Activated T-cell treated with anti-CD3 and anti-CD28 coated beads, Interleukin-2, amount 50 U/mL, for 4 hours (primary cell): ENCODE measurements at regions not wholly inside any gene's neighbourhood (a gene's known extent, or its start where the extent isn't known, plus 50 kb on each side); places are given as distances from the start of the nearest gene placed in this dataset.

Experiments used
- ATAC-seq, 2 donors: fragments of 200-7000 bp; cut with Tn5 transposase; one replicate each; pipeline ENCODE4 v1.10.0; 2021
- DNase-seq: peaks from one replicate; pipeline ENCODE4 v3.0.0-alpha.2; 2020
- H3K27me3 Mint-ChIP-seq: one replicate; pipeline ENCODE4 v1.8.0; 2021; ENCODE audit warnings: low read depth, mixed read lengths
- H3K36me3 Mint-ChIP-seq: one replicate; pipeline ENCODE4 v1.8.0; 2022; ENCODE audit warnings: mixed read lengths; ENCODE audit not compliant: insufficient read depth
- H3K4me1 Mint-ChIP-seq: one replicate; pipeline ENCODE4 v1.8.0; 2021; ENCODE audit warnings: low read depth, mixed read lengths
- H3K4me3 Mint-ChIP-seq: one replicate; pipeline ENCODE4 v1.8.0; 2021; ENCODE audit warnings: mild to moderate bottlenecking, moderate library complexity, mixed read lengths
- H3K9me3 Mint-ChIP-seq: one replicate; pipeline ENCODE4 v1.8.0; 2021; ENCODE audit warnings: mixed read lengths

DNA sequence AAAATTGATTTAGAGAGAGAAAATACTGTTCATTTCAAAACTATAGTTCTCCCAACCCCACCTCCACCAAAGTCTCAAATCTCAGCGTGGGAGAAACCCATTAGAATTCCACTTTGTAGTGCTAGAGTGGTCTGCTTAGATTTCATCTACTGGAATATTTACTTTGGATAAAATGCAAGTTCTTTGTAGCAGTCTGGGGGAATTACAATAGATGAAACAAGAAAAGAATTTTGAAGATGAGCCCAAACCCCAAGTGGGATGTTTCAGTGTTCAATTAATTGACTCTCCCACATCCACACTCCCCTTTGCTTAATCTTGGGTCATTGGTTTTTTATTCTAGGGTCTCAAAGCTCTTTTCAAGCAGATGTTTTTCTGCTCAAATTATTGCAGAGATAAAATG lies 97.8 kb downstream of the RPL22L1 start:
- DNase-seq (no peak), ATAC-seq (no peak)
- no peaks in the 10 kb centered on the region for H3K4me1 Mint-ChIP-seq
- H3K27me3 Mint-ChIP-seq = peaks cover under 1% of the 10 kb centered on the region
- no peaks in the 10 kb centered on the region for H3K9me3 Mint-ChIP-seq
- H3K4me3 Mint-ChIP-seq = no peak overlapping the region
- H3K36me3 Mint-ChIP-seq = no peaks in the 10 kb centered on the region

DNA sequence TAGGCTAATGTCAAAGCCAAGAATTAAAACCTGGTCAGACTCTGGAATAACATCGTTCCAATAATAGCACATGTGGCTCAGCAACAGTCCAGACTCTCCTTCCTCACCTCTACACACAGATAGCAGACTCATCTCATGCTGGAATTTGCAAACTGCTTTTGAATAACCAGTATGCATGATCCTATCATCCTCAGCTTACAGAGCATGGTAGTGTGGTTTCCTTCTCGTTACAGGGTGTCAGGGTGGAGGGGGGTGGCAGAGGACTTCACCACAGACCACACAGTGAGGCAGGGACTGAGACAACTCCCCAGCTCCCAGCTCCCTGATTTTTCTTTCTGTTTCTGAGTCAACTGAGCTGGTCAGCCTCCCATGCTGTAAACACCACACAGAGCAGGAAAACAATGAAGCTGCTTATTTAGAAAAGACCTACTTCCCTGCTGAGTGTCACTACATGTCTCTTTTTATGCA lies 101.6 kb downstream of the RPL22L1 start:
- no peaks in the 10 kb centered on the region for H3K4me1 Mint-ChIP-seq
- H3K36me3 Mint-ChIP-seq = no peaks in the 10 kb centered on the region
- H3K9me3 Mint-ChIP-seq = no peaks in the 10 kb centered on the region
- peaks cover 7% of the 10 kb centered on the region for H3K27me3 Mint-ChIP-seq
- no peak overlapping the region for H3K4me3 Mint-ChIP-seq
- no peak for DNase-seq
- no peak for ATAC-seq

DNA sequence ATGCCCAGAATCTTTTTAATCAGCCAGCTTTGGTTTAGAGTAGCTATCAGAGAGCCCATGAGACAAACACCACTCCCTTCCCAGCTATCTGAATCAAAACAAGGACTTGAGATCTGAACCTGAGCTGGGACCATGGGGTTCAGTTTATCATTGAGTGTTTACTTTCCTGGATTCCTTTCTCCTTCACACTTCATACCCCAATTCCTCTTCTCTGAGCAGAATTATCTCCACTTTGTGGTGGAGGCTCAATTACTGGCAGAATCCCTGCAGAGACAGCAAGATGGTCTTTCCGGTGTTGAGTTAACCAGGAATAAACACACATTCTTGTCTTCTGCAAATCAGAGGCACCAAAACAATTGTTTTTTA lies 102.4 kb downstream of the RPL22L1 start:
- no peaks in the 10 kb centered on the region for H3K9me3 Mint-ChIP-seq
- no peaks in the 10 kb centered on the region for H3K36me3 Mint-ChIP-seq
- H3K4me1 Mint-ChIP-seq = no peaks in the 10 kb centered on the region
- no peak for ATAC-seq
- no peak for DNase-seq
- no peak overlapping the region for H3K4me3 Mint-ChIP-seq
- peaks cover 7% of the 10 kb centered on the region for H3K27me3 Mint-ChIP-seq

DNA sequence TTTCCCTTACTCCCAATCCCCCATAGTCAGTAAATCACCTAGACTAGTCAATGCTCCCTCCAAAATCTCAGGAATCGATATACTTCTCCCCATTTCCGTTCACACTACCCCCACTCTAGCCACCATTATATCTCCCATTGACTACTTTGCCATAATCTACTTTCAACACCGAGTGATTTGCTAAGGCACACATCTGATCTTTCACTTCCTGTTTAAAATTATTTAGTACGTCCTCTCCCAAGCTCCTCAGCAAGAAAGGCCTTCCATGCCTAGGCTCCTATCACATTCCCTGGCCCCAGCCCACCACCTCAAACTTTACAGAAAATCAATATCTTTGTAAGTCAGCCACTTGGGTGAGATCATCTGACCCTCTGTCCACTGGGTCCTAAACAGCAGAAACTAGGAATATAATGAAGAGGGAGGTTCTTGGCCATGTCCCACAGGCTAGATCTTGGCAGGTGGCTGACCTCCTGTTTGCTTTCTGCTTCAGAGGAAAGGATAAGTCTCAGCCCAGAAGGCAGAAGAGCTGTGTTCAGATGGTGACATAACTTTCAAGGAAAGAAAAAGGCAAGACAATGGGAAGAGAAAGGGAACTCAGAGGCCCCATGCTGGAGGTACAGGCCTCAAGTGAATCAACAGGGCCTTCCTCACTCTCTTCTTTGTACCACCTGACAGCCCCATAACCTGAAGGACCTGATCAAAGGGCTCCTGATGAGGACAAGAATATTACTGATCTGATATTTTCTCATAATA lies 103.0 kb downstream of the RPL22L1 start:
- no peak overlapping the region for H3K4me3 Mint-ChIP-seq
- DNase-seq (no peak), ATAC-seq (no peak)
- no peaks in the 10 kb centered on the region for H3K36me3 Mint-ChIP-seq
- H3K9me3 Mint-ChIP-seq = no peaks in the 10 kb centered on the region
- H3K27me3 Mint-ChIP-seq = peaks cover 7% of the 10 kb centered on the region
- no peaks in the 10 kb centered on the region for H3K4me1 Mint-ChIP-seq

DNA sequence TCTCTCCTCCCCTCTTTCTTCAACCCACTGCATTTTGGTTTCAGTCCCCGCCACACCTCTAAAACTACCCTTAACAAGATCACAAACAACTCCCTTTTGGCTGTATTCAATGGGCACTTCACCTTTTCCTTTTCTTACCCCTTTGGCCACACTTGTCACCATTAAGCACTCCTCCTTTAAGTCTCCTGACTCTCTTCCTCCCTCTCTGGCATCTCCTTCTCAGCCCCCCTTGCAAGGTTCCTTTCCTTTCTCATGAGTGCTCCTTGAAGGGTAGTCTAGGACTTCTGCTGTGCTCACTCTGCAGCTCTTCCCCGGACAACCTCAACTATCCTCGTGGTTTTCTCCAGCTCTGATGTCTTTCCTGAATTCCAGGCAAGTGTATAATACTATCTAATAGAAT lies 103.7 kb downstream of the RPL22L1 start:
- Mint-ChIP-seq H3K27me3 (peaks cover 7% of the 10 kb centered on the region), H3K36me3 (no peaks in the 10 kb centered on the region), H3K4me1 (no peaks in the 10 kb centered on the region), H3K9me3 (no peaks in the 10 kb centered on the region), H3K4me3 (no peak overlapping the region)
- ATAC-seq = no peak
- DNase-seq = no peak

DNA sequence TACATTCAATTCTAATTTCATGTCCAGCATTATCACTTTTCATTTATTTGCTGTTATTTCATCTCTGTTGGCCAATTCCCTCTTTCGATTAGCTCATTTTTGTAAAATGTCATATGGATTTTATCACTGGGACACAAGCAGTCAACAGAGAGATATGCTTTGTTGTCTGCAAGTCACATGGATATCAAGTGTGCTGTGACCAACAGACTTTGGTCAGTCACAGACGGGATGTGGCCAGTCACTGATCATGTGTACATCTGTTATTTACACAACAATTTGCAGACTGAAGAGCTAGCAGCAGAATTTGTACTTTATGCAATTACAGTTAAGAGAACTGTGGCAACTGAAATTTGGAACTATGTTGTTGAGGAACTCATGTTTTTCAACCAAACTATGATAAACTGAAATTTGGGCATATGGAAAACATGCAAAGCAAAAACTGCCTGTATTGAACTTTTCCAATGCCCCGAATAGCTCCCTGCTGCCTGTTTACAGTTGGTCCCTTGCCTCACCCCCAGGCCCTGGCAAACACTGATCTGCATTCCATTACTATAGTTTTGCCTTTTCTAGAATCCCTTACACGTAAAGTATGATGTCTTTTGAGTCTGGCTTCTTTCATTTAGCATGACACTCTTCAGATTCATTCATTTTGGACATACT lies 104.4 kb downstream of the RPL22L1 start:
- H3K4me1 Mint-ChIP-seq = no peaks in the 10 kb centered on the region
- DNase-seq (no peak), ATAC-seq (no peak)
- H3K36me3 Mint-ChIP-seq = no peaks in the 10 kb centered on the region
- H3K9me3 Mint-ChIP-seq = no peaks in the 10 kb centered on the region
- H3K4me3 Mint-ChIP-seq = no peak overlapping the region
- H3K27me3 Mint-ChIP-seq = peaks cover 7% of the 10 kb centered on the region

DNA sequence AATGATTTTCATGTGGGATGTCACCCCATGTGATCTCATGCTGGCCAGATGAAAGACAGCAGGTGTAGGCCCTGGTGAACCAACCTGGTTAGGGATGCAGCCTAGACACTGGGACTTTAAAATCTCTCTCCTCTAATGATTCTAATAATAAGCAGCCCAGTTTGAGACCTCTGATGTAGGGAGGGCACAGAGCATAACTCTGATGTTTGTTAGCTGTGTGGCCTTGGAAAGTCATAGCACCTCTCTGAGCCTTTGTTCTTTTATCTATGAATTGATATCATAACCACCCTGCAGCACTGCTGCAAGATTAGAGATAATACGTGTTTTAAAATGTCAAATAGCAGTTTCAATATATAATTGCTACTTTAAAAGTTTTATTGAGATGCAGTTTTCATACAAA lies 106.0 kb downstream of the RPL22L1 start:
- no peaks in the 10 kb centered on the region for H3K4me1 Mint-ChIP-seq
- ATAC-seq (no peak), DNase-seq (no peak)
- no peaks in the 10 kb centered on the region for H3K9me3 Mint-ChIP-seq
- no peak overlapping the region for H3K4me3 Mint-ChIP-seq
- H3K36me3 Mint-ChIP-seq = no peaks in the 10 kb centered on the region
- H3K27me3 Mint-ChIP-seq = peaks cover 7% of the 10 kb centered on the region

DNA sequence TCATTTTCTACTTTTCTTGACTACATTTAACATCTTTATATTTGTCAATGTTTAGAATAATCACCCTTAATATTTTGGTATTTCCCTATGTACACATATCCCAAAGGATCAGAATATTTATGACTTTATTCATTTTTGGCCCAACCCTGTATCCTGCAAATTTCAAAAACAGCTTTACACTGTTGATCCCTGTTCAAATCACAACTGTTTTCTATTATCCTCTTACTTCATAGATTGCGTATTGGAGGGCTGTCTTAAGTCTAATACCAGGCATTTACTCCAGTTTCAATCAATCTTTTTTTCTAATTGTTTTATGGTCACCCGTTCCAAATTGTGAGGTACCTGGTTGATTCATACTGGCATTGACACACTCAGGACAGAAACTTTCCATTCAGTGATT lies 107.9 kb downstream of the RPL22L1 start:
- ATAC-seq = no peak

DNA sequence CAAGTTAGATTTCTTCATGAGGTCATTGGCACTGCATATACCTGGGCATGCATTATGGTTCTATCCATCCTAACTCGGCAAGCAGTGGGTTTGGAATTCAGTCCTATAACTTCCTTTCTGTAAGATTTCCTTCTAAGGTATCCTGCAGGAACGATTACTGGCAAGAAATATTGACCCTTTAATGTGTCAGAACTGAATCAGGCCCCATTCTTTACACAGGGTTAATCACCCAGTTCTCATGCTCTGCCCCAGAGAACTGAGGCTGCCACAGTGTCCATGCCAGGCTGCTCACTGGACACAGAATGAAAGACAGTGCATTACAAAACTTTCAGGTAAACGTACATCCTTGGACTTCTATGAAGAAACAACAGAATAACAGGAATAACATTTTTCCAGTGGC lies 108.9 kb downstream of the RPL22L1 start:
- Mint-ChIP-seq H3K36me3 (no peaks in the 10 kb centered on the region), H3K4me3 (no peak overlapping the region), H3K27me3 (peaks cover 4% of the 10 kb centered on the region), H3K9me3 (no peaks in the 10 kb centered on the region), H3K4me1 (no peaks in the 10 kb centered on the region)
- DNase-seq (no peak), ATAC-seq (no peak)

More for the DNA sequence above, 107.9 kb downstream of the RPL22L1 start:
- DNase-seq = no peak
- H3K4me3 Mint-ChIP-seq = no peak overlapping the region
- no peaks in the 10 kb centered on the region for H3K36me3 Mint-ChIP-seq
- H3K4me1 Mint-ChIP-seq = no peaks in the 10 kb centered on the region
- peaks cover 7% of the 10 kb centered on the region for H3K27me3 Mint-ChIP-seq
- H3K9me3 Mint-ChIP-seq = no peaks in the 10 kb centered on the region

DNA sequence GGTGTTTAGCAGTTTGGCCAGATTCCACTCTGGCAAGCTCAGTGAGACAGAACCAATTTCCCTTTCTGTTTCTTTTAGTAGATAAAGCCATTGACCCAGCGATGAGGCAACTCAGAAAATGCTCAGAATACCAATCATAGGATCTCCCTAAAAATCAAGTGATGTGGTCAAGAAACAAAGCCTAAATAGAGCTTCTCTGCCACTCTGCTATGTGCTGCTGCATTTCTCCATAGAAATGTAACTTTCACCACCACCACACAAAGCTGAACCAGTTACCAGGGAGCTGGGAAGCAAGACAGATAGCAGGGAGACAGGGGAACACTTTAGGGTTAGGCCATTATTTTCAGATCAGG lies 109.8 kb downstream of the RPL22L1 start:
- no peak for ATAC-seq
- Mint-ChIP-seq H3K4me3 (no peak overlapping the region), H3K9me3 (no peaks in the 10 kb centered on the region), H3K36me3 (no peaks in the 10 kb centered on the region), H3K4me1 (no peaks in the 10 kb centered on the region), H3K27me3 (peaks cover 3% of the 10 kb centered on the region)
- DNase-seq = no peak

DNA sequence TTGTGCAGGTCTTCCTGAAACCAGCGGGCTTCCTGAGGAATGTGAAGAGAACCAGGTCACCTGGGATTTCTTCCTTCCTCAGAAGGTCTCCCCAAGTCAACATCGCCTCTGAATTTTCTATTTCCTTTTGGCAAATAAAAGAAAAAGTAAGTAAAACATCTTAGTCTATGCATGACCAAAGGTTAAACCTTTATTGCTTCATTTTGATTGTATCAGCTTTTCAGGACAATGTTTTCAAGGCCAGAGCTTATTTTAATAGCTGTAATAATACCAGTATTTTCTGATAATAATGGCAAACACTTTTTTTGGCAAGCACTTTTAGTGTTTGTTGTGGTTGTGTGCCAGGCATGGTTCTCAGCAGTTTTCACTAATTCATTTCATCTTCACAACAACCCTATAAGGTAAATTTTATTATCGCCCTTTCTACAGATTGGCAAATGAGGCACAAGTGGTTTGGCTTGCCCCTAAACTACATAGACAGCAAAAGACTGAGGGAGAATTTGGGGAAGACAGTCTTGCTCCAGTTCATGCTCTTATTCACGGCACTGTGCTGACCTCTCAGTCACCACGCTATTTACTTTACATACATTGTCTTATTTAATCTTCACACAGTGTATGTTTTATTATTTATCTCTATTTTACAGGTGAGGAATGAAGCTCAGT lies 110.4 kb downstream of the RPL22L1 start:
- H3K4me1 Mint-ChIP-seq = no peaks in the 10 kb centered on the region
- ATAC-seq = no peak

DNA sequence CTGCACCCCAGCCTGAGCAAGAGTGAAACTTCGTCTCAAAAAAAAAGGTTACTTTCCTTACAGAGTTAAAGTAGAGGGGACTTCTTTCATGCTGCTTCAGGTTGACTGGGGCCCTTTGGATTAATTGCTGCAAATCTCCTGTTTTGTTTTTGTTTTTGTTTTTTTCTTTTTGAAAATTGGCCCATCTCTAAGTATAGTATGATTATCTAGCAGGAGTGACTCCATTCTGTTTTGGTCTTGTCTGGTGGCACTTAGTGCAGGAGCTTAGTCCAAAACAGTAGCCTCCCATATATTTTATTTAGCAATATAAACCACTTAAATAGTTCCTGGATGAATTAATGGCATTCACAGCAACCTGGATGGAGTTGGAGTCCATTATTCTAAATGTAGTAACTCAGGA lies 113.0 kb downstream of the RPL22L1 start:
- no peak overlapping the region for H3K4me3 Mint-ChIP-seq
- H3K4me1 Mint-ChIP-seq = no peaks in the 10 kb centered on the region
- no peaks in the 10 kb centered on the region for H3K36me3 Mint-ChIP-seq
- no peak for DNase-seq
- peaks cover 13% of the 10 kb centered on the region for H3K27me3 Mint-ChIP-seq
- ATAC-seq = no peak
- H3K9me3 Mint-ChIP-seq = no peaks in the 10 kb centered on the region

More for the DNA sequence above, 110.4 kb downstream of the RPL22L1 start:
- Mint-ChIP-seq H3K36me3 (no peaks in the 10 kb centered on the region), H3K4me3 (no peak overlapping the region), H3K27me3 (peaks cover 3% of the 10 kb centered on the region), H3K9me3 (no peaks in the 10 kb centered on the region)
- no peak for DNase-seq

DNA sequence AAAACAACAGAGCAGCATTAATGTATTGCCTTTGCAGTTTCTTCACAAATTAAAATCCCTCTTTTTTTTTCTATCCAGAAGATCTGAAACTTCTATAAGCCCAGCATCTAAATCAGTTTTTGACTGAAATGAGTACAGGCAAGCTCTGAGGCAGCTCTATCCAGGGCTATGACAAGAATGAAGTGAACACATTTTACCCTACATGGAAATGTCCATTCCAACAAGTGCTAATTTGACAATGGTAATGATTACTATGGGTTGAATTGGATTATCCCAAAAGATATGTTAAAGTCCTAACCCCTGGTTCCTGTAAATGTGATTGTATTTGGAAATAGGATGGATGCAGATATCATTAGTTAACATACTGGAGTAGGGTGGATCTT lies 115.7 kb downstream of the RPL22L1 start:
- Mint-ChIP-seq H3K36me3 (no peaks in the 10 kb centered on the region), H3K27me3 (peaks cover 15% of the 10 kb centered on the region), H3K4me3 (no peak overlapping the region), H3K9me3 (no peaks in the 10 kb centered on the region), H3K4me1 (no peaks in the 10 kb centered on the region)
- DNase-seq = no peak
- ATAC-seq = no peak

DNA sequence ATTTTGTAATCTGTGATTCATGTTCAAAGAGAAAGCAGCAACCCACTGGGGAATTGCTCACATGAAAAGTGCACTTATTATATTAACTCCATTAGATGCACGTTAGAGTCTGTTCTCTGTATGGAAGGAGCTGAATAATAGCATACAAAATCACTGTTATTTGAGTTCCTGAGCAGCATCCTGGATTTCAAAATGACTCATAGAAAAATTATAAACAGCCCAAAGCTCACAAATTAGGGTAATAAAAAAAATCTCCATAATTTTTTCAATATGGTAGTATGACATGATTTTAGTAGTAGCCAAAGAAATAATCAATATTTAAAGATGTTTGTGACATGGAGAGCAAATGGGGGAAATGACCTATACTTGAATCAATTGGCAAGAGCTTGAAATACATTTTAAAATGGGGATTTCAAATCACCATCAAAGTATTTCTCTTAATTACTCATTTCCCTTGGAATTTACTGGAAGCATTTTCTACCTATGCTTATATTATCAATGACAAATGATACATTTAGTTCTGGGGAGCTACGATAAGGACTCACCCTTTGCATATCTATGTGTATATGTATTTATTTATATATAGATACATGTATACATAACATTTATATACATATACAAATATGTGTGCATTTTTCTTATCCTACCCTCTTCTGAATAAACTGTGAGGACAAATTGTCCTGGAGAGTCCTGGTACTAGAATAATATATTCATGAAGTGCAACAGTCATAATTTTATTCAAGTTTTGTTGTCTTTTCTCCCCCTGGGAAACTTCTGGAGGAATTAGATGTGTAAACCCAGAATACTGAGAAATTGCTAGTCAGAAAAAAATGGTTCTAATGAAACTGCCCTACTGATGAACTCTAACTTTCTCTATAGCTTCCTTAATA lies 116.3 kb downstream of the RPL22L1 start:
- DNase-seq (no peak), ATAC-seq (no peak)
- H3K27me3 Mint-ChIP-seq = peaks cover 17% of the 10 kb centered on the region
- no peaks in the 10 kb centered on the region for H3K9me3 Mint-ChIP-seq
- H3K4me1 Mint-ChIP-seq = no peaks in the 10 kb centered on the region
- H3K4me3 Mint-ChIP-seq = no peak overlapping the region
- H3K36me3 Mint-ChIP-seq = no peaks in the 10 kb centered on the region
